ENCODE measurements at regions not wholly inside any gene's neighbourhood (a gene's known extent, or its start where the extent isn't known, plus 50 kb on each side); places are given as distances from the start of the nearest gene placed in this dataset.

DNA sequence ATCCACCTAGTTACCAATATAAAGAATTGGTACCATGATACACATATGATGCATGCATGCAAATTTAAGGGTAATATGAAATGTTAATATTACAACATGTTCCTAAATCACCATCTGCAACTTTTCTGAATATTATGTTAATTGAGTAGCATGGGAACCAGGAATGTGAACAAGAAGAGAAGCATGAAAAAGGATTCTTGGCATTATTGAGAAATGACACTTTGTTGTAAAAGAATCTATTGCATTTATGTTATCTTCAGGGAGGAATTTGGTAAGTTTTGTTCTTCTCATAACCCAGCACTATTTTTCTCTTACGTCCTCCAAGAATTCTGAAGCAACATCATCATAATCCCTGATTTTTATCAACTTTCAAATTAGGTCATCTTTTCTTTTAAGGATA, 159.9 kb upstream of the SLC25A13 start:
- no peak for DNase-seq

DNA sequence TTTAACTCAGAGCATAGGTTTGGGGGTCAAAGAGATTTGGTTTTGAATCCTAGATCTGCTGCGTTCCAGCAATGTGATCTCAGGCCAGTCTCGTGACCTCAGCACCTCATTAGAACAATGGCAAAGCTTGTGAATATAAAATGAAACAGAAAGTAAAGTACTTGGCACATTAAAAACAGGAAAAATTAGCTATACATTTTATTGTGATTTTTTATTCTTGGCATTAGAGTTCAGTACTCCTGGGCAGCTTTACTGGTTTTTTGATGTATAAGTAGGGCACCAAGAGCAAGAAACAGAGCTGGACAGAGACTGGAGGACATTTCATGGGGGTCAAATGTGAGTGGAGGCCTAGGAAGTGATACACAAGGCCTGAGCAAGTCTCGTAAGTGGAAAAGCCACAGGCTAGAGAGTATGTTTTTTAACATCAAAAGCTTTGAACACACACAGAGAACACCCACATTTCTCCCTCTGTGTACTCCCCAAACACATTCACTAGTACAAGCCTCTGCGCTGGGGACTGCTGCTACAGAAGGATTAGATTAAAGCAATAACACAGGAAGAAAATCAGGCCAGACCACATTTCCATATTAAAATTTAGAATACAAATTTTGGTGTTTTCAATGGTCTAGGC, 157.2 kb upstream of the SLC25A13 start:
- no peak for DNase-seq

DNA sequence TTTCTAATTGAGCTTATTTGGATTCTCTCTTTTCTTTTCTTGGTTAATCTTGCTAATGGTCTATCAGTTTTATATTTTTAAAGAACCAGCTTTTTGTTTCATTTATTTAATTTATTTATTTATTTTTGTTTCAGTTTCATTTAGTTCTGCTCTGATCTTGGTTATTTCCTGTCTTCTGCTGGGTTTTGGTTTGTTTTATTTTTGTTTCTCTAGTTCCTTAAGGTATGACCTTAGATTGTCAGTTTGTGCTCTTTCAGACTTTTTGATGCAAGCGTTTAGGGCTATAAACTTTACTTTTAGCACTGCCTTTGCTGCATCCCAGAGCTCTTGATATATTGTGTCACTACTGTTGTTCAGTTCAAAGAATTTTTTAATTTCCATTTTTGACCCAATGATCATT, 149.7 kb upstream of the SLC25A13 start:
- no peak for DNase-seq

GRCh38 chr7:96452146-96452545, 130.2 kb upstream of the SLC25A13 start:
- no peak for DNase-seq

DNA sequence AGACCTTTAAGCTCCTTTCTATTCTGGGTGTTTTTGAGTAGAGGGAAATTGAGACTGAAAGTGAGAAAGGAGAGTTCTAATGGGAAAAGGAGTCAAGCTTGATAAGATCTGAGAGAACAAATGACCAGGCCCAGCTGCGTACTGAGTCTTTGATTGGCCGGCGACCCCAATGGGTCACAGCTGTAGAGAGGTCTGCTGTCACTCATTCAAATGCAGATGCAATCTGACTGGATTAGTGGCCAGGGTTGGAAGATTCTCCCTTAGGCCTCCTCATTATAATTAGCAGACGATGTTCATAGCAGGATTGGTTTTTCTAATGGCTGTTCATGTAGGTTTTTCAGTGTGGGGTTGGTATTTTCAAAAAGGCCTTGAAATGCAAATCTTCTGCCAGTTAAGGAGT, 127.2 kb upstream of the SLC25A13 start:
- no peak for DNase-seq

GRCh38 chr7:96447109-96447645, 125.3 kb upstream of the SLC25A13 start:
- no peak for DNase-seq

DNA sequence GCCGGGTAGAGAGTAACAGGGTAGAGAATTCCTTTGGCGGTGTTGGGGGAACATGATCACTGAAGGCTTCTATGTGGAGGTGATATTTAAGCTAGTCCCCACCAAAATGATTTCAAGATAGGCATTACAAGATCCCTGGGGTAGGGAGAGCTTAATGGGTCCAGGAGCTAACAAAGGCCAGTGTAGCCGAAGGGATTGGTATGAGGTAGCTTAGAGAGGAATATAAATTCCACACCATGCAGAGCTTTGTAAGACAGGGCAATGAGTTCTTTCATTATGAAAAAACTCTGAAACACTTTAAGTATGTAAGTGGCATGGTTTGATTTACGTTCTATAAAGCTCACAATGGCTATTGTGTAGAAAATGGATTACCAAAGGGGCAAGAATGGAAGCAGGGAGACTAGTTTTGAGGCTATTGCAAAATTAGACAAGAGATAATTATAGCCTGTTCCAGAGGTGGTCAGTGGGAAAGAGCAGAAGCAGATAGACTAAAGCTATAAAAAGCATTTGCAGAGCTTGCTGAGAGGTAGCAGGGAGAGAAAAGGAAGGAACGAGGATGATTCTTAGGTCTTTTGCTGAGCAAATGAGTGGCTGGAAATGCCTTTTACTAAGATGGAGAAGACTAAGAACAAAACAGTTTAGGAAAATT, 119.7 kb upstream of the SLC25A13 start:
- DNase-seq: no peak

DNA sequence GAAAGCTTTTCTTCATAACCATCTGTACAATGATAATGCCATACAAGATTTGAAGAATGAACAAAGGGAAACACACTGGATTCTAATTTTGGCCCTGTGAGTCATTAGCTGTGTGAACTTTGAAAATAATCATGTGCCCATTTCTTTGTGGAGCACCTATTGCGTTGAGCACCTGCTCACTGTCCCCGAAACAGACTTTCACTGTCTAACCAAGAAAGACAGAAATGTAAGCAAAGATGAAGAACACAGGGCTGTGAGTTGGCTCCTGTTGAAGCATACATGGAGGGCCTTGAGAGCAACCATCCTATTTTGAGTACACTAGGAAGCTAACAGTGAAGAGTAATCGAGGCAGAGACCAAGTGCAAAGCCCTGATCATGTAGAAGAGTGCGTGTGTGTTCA, 118.4 kb upstream of the SLC25A13 start:
- no peak for DNase-seq

DNA sequence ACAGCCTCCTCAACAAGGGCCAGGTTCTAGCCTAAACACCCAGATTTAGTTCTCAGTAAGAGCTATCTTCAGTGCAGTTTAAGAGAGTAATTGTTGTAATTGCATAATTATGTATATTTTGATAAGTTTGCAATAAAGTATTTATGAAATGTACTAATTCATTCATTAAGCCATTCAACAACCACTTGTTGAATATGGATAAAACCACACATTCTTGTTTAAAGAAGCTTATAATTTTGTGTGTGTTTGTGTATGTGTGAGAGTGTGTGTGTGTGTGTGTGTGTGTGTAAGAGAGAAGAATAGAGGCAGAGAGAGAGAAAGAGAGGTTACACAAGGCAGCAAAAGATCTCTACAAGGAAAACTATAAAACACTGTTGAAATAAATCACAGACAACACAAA, 115.0 kb upstream of the SLC25A13 start:
- DNase-seq: no peak

GRCh38 chr7:96430356-96430755, 108.5 kb upstream of the SLC25A13 start:
- no peak for DNase-seq

- no peak for DNase-seq
Observed at GRCh38 chr7:96427143-96427542, 105.2 kb upstream of the SLC25A13 start.

- DNase-seq: no peak
Observed at GRCh38 chr7:96426685-96427084, 104.8 kb upstream of the SLC25A13 start.

DNA sequence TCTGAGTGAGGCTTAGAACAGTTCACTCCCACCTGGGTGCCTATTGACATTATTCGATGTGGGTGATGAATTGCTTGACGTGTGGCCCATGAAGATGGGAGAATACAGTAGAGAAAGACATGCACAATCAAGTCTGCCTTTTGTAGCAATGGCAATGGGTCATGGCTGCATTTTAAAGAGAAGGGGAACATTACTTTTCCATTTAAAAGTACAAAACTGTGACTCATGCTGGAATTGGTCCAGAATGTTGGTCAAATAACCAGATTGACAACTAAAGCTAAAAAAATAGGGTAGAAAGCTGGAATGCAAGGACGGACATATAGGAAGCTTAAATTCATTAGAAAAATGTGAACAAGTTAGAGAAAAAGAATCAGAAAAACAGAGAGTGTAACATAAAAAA, 104.1 kb upstream of the SLC25A13 start:
- DNase-seq: peak; percentile 9

DNA sequence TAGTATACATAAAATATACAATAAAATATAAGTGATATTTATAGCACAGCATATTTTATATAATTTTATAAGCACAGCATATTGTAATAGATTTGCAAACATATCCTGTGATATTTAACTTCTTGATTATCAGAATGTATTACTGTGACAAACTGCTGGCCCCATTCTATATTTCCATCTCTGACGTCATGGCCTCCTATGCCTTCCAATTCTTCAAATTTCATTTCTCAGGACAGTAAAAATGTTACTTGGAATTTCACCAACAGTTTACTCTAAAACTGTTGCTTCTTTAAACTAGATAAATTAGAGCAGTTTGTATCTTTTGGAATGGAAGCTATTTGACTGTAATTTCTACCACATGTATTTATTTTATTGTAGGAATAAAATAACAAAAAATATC, 102.5 kb upstream of the SLC25A13 start:
- no peak for DNase-seq

DNA sequence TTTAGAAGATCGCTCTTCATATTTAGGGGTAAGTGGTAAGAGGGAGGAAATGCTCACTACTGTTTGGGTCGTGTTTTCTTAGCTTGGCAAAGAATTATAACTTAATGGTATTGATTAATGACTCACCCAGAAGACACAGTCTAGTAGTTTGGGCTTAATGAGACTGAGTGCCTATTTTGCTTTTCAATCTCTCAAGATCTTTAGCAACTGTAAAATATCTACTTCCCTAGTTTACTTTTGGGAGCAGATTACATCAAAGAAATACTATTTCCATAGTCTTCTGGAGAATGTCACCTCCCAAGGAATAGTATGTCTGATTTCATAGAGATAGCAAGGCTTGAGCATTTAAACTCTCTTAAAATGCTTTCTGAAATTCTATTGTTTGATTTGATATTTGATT, 100.5 kb upstream of the SLC25A13 start:
- no peak for DNase-seq

GRCh38 chr7:96418581-96418980, 96.7 kb upstream of the SLC25A13 start:
- no peak for DNase-seq

DNA sequence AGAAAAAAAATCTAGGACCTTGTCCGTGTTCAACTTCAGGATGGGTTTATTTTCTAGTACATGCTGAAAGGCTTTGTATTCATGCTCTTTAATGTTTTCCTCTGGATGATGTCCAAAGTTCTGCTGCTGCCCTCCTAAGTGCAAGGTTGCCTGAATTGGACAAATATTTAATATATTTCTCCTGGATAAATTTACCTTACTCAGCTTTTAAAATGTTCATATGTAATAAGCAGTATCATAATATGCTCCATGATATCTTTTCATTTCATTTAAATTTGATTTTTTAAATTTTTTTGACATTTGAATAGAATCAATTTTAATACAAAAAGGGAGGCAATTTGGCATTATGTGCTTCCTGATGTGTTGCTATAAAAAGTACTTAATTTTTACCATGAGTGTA, 95.9 kb upstream of the SLC25A13 start:
- no peak for DNase-seq

DNA sequence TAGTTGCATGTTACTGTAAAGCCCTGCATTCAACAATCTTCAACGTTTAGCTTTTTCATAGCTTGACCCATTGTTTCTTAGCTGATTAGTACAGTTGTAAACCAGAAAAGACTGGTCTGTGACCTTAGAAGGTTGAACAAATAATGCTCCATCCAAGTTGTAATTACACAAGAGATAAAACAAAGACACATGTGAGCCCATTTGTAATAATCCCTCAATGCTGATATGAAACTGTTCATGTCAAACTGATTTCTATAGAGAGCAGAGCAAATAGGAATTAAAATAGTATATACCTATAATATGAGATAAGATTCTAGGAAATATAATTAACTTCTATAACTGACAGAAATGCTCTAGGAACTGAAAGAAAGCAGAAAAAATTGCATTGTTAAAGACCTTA, 94.7 kb upstream of the SLC25A13 start:
- no peak for DNase-seq

- no peak for DNase-seq
Observed at GRCh38 chr7:96416116-96416515, 94.2 kb upstream of the SLC25A13 start.

- DNase-seq: no peak
Observed at GRCh38 chr7:96415293-96415940, 93.5 kb upstream of the SLC25A13 start.

DNA sequence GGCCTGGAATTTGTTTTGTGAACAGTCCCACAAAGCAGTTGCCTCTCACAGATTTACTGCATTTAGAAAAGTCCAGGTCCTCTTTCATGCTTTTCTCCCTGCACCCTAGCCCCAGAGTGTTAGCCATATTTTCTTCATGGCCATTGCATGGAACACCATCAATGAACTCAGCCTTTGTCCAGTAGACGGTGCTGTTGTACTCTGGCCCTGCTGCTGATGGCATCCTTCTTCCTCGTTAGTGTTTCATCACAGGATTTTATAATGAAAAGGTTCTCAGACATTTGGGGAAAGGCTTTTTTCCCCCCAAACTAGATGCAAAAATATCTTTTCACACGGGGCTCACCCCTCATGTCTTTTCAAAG, 93.0 kb upstream of the SLC25A13 start:
- DNase-seq: peak; percentile 86

DNA sequence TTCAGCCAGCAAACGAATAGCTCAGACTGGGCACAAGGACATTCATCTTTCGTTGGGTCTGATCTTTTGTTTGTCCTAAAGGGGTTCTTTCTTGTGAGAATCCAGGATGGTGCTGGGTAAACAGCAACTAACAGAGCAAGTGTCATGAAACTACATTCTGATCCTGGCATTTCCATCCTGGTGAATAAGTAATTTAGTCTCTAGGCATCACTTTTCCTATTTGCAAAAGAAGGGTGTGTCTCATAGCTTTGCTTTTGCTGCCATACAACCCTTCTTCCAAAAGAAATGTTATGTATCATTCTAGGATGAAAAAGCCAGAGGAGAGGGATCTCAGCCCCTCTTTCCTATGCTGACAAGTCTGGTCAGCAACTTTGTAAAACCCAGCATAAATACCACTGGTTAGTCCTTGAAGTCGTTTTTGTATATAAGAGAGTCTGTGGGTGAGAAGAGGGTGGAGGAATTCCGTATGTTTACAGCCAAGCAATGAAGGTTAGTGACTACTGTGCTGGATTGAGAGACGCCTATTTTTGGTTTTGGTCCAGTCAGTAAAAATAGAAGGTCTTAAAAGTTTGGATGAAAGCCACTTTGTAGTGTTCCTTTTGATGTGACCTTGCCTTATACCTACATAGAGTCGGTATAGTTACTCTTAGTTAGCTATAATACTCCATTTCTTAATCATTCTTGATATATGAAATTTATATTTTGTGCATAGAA, 88.4 kb upstream of the SLC25A13 start:
- no peak for DNase-seq

GRCh38 chr7:96408881-96409280, 87.0 kb upstream of the SLC25A13 start:
- no peak for DNase-seq

GRCh38 chr7:96407427-96407826, 85.5 kb upstream of the SLC25A13 start:
- DNase-seq: no peak
